ENCODE measurements at regions not wholly inside any gene's neighbourhood (a gene's known extent, or its start where the extent isn't known, plus 50 kb on each side); places are given as distances from the start of the nearest gene placed in this dataset.

DNA sequence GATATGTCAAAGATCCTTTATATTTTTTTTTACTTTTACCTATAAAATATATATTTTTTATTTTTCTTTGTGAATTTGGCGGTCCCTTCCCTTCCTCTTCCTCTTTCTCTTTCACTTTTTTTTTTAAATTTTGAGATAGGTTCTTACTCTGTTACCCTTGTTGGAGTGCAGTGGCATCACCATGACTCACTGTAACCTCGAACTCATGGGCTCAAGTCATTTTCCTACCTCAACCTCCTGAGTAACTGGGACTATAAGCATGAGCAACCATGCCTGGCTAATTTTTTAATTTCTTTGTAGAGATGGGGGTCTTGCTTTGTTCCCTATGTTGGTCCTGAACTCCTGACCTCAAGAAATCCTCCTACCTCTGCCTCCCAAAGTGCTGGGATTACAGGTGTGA lies 258.0 kb upstream of the CLINT1 start:
- H3K4me1 ChIP-seq (ENCODE audit: control insufficient read depth, insufficient read depth, low read length, poor library complexity, severe bottlenecking): no peaks in the 10 kb centered on the region
- no peaks in the 10 kb centered on the region for H3K9me3 ChIP-seq (ENCODE audit: control insufficient read depth in 2 of 2, low read length in 2 of 2)
- Mint-ChIP-seq H3K4me1 (no peaks in the 10 kb centered on the region), H3K27me3 (peaks cover 24% of the 10 kb centered on the region), H3K9me3 (peaks cover 0 to 2% (median 0%) of the 10 kb centered on the region in 7 donors), H3K4me3 (no peak overlapping the region), H3K27ac (no peak overlapping the region), H3K36me3 (no peaks in the 10 kb centered on the region)
- H3K36me3 ChIP-seq (ENCODE audit: control insufficient read depth, insufficient read depth, low read length): no peaks in the 10 kb centered on the region
- ATAC-seq (ENCODE audit: low read depth in 2 of 2) (no peak), DNase-seq (no peak)
- H3K27ac ChIP-seq (ENCODE audit: insufficient read depth, low read length, poor library complexity, severe bottlenecking): no peak overlapping the region
- no peak overlapping the region for H3K4me3 ChIP-seq (ENCODE audit: low read depth, low read length)
- peaks cover 3% of the 10 kb centered on the region for H3K27me3 ChIP-seq (ENCODE audit: control insufficient read depth, insufficient read depth, low read length)

DNA sequence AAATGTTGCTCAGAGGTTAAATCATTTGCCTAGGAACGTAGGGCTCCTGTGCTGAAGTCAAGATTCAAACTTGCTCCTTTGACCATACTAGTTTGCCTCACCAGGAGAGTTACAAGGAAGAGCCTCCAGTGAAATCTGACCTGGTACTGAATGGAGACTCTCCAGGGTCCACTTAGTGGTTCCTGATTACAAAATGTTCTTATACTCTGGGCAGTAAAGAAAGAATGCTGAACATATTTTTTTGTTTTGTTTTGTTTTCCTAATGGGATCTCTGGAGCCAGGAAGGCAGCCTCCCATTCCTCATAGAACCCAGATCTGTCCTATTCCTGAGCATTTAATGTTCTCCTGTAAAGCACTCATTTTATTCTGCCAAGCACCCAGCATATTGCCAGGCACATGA lies 256.5 kb upstream of the CLINT1 start:
- Histone ChIP-seq H3K4me1 (ENCODE audit: control insufficient read depth, insufficient read depth, low read length, poor library complexity, severe bottlenecking) (no peaks in the 10 kb centered on the region), H3K27ac (ENCODE audit: insufficient read depth, low read length, poor library complexity, severe bottlenecking) (no peak overlapping the region), H3K9me3 (ENCODE audit: control insufficient read depth in 2 of 2, low read length in 2 of 2) (no peaks in the 10 kb centered on the region), H3K4me3 (ENCODE audit: low read depth, low read length) (no peak overlapping the region), H3K36me3 (ENCODE audit: control insufficient read depth, insufficient read depth, low read length) (no peaks in the 10 kb centered on the region), H3K27me3 (ENCODE audit: control insufficient read depth, insufficient read depth, low read length) (peaks cover 4% of the 10 kb centered on the region)
- DNase-seq (no peak), ATAC-seq (ENCODE audit: low read depth in 2 of 2) (no peak)
- peaks cover 0 to 2% (median 0%) of the 10 kb centered on the region in 7 donors for H3K9me3 Mint-ChIP-seq
- H3K36me3 Mint-ChIP-seq: no peaks in the 10 kb centered on the region
- no peak overlapping the region for H3K27ac Mint-ChIP-seq
- no peak overlapping the region for H3K4me3 Mint-ChIP-seq
- no peaks in the 10 kb centered on the region for H3K4me1 Mint-ChIP-seq
- H3K27me3 Mint-ChIP-seq: peaks cover 24% of the 10 kb centered on the region

DNA sequence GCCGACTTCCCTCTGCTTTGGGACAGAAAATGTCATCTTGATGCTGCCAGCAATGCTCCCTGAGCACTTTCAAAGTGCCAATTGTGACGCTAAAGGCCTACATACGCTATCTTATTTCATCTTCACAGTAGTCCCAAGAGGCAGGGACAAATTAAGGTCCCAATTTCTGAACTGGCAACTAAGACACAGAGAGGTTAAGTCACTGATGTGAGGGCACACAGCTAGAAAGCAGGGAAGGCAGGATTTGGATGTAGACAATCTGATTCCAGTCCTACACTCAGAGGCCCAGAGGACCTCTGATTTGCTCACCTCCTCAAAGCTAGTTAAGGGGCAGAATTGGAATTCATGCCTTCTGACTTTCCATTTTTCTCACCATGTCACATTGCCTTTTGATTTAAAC lies 249.2 kb upstream of the CLINT1 start:
- H3K27ac Mint-ChIP-seq: no peak overlapping the region
- Histone ChIP-seq H3K9me3 (ENCODE audit: control insufficient read depth in 2 of 2, low read length in 2 of 2) (no peaks in the 10 kb centered on the region), H3K36me3 (ENCODE audit: control insufficient read depth, insufficient read depth, low read length) (no peaks in the 10 kb centered on the region), H3K4me3 (ENCODE audit: low read depth, low read length) (no peak overlapping the region), H3K4me1 (ENCODE audit: control insufficient read depth, insufficient read depth, low read length, poor library complexity, severe bottlenecking) (no peaks in the 10 kb centered on the region), H3K27ac (ENCODE audit: insufficient read depth, low read length, poor library complexity, severe bottlenecking) (no peak overlapping the region), H3K27me3 (ENCODE audit: control insufficient read depth, insufficient read depth, low read length) (peaks cover 2% of the 10 kb centered on the region)
- peaks cover 0 to 1% (median 0%) of the 10 kb centered on the region in 7 donors for H3K9me3 Mint-ChIP-seq
- H3K36me3 Mint-ChIP-seq: no peaks in the 10 kb centered on the region
- no peak for ATAC-seq (ENCODE audit: low read depth in 2 of 2)
- no peaks in the 10 kb centered on the region for H3K4me1 Mint-ChIP-seq
- no peak for DNase-seq
- peaks cover 4% of the 10 kb centered on the region for H3K27me3 Mint-ChIP-seq
- H3K4me3 Mint-ChIP-seq: no peak overlapping the region

DNA sequence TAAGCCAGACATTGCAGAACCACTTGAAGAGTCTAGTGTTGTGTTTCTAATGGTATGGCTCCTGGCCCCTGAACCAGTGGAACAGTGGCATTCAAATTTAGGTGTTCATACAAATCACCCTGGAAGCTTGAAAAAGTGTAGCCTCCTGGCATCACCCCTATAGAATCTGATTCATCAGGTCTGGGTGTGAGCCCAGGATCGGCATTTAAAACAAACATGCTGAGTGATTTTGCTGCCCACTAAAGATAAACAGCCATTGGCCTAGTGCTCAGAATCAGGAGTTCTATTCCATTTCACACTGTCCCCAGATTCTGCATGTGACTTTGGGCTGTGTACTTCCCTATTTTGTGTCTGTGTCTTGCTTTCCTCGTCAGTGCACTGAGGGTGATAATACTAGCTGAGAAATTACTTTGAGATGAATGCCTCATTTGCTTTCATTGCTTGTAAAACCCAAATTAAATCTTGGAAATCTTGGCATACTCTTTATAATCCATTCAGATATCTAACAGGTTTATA lies 241.5 kb upstream of the CLINT1 start:
- no peaks in the 10 kb centered on the region for H3K36me3 ChIP-seq (ENCODE audit: control insufficient read depth, insufficient read depth, low read length)
- DNase-seq (no peak), ATAC-seq (ENCODE audit: low read depth in 2 of 2) (no peak)
- no peak overlapping the region for H3K4me3 ChIP-seq (ENCODE audit: low read depth, low read length)
- H3K27ac ChIP-seq (ENCODE audit: insufficient read depth, low read length, poor library complexity, severe bottlenecking): no peak overlapping the region
- no peaks in the 10 kb centered on the region for H3K36me3 Mint-ChIP-seq
- peaks cover 0 to 4% of the 10 kb centered on the region in 2 experiments for H3K9me3 ChIP-seq (ENCODE audit: control insufficient read depth in 2 of 2, low read length in 2 of 2)
- H3K27ac Mint-ChIP-seq: no peak overlapping the region
- H3K27me3 ChIP-seq (ENCODE audit: control insufficient read depth, insufficient read depth, low read length): peaks cover 2% of the 10 kb centered on the region
- peaks cover 0 to 5% (median 0%) of the 10 kb centered on the region in 7 donors for H3K9me3 Mint-ChIP-seq
- H3K4me1 ChIP-seq (ENCODE audit: control insufficient read depth, insufficient read depth, low read length, poor library complexity, severe bottlenecking): no peaks in the 10 kb centered on the region
- H3K4me1 Mint-ChIP-seq: no peaks in the 10 kb centered on the region
- H3K4me3 Mint-ChIP-seq: no peak overlapping the region
- H3K27me3 Mint-ChIP-seq: no peaks in the 10 kb centered on the region

DNA sequence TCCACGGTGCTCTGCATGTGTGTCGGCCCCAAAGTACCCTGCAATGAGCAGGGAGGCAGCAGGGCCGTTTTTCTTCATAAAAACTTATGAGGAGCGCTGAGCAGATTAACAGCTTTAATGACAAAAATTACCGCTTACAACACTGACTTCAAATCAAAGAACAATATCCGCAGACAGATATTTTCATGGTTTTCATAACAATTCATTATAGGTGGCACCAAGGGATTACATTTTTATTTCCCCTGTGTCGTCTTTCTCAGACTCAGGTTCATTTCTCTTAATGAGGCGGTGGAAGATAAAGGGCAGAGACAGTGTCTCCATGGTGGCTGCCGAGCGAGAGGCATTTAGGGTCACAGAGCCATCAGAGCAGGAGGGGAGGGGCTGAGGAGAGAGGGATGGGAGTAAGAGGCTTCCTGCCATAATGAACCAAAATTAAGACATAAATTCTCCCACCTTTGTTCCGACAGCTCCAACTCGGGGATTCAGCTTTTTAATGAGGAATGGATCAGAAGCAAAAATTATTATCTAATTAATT lies 240.7 kb upstream of the CLINT1 start:
- Mint-ChIP-seq H3K4me1 (no peaks in the 10 kb centered on the region), H3K27ac (no peak overlapping the region), H3K9me3 (peaks cover 0 to 5% (median 0%) of the 10 kb centered on the region in 7 donors), H3K27me3 (no peaks in the 10 kb centered on the region), H3K4me3 (no peak overlapping the region), H3K36me3 (no peaks in the 10 kb centered on the region)
- Histone ChIP-seq H3K4me3 (ENCODE audit: low read depth, low read length) (no peak overlapping the region), H3K27ac (ENCODE audit: insufficient read depth, low read length, poor library complexity, severe bottlenecking) (no peak overlapping the region), H3K36me3 (ENCODE audit: control insufficient read depth, insufficient read depth, low read length) (no peaks in the 10 kb centered on the region), H3K4me1 (ENCODE audit: control insufficient read depth, insufficient read depth, low read length, poor library complexity, severe bottlenecking) (no peaks in the 10 kb centered on the region), H3K9me3 (ENCODE audit: control insufficient read depth in 2 of 2, low read length in 2 of 2) (peaks cover 0 to 4% of the 10 kb centered on the region in 2 experiments), H3K27me3 (ENCODE audit: control insufficient read depth, insufficient read depth, low read length) (peaks cover 4% of the 10 kb centered on the region)
- no peak for ATAC-seq (ENCODE audit: low read depth in 2 of 2)
- no peak for DNase-seq

DNA sequence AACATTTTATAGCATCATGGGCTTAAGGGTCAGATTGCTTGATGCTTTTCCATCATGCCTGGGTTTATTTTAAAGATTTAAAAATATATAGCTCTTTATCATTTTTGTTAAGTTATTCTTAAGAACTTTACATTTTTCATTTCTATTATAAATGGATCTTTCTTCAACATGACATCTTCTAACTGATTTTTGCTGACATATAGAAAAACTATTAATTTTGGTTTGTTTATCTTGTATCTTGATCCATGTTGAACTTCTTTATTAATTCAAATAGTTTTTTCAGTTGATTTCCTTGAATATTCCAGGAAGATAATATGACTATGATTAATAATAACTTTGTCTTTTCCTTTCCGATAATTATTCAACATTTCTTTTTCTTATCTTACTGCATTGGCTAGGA lies 237.9 kb upstream of the CLINT1 start:
- H3K9me3 Mint-ChIP-seq: peaks cover 0 to 6% (median 0%) of the 10 kb centered on the region in 7 donors
- Histone ChIP-seq H3K9me3 (ENCODE audit: control insufficient read depth in 2 of 2, low read length in 2 of 2) (peaks cover 0 to 4% of the 10 kb centered on the region in 2 experiments), H3K4me1 (ENCODE audit: control insufficient read depth, insufficient read depth, low read length, poor library complexity, severe bottlenecking) (no peaks in the 10 kb centered on the region), H3K4me3 (ENCODE audit: low read depth, low read length) (no peak overlapping the region), H3K27me3 (ENCODE audit: control insufficient read depth, insufficient read depth, low read length) (peaks cover 7% of the 10 kb centered on the region), H3K36me3 (ENCODE audit: control insufficient read depth, insufficient read depth, low read length) (no peaks in the 10 kb centered on the region), H3K27ac (ENCODE audit: insufficient read depth, low read length, poor library complexity, severe bottlenecking) (no peak overlapping the region)
- DNase-seq (no peak), ATAC-seq (ENCODE audit: low read depth in 2 of 2) (no peak)
- H3K36me3 Mint-ChIP-seq: no peaks in the 10 kb centered on the region
- H3K4me1 Mint-ChIP-seq: no peaks in the 10 kb centered on the region
- H3K27ac Mint-ChIP-seq: no peak overlapping the region
- no peak overlapping the region for H3K4me3 Mint-ChIP-seq
- H3K27me3 Mint-ChIP-seq: peaks cover 9% of the 10 kb centered on the region

DNA sequence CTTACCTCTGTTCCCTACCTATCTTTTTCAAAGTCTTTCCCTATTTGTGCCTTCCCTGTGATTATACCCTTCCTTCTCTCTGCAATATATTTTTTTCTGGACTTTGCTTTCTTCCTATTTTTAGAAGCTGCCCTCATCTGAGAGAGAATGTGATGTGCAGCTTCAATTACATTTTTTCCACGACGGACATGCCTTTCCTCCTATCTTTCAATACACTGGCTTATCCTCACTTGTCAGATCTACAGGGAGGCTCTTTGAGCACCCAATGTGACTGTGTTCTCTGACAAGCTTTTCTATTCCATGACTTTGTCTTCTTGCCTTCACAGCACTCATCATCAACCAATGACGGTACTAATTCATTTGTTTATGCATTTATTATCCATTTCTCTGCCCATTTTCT lies 227.9 kb upstream of the CLINT1 start:
- Histone ChIP-seq H3K27ac (ENCODE audit: insufficient read depth, low read length, poor library complexity, severe bottlenecking) (no peak overlapping the region), H3K4me1 (ENCODE audit: control insufficient read depth, insufficient read depth, low read length, poor library complexity, severe bottlenecking) (no peaks in the 10 kb centered on the region), H3K36me3 (ENCODE audit: control insufficient read depth, insufficient read depth, low read length) (no peaks in the 10 kb centered on the region), H3K27me3 (ENCODE audit: control insufficient read depth, insufficient read depth, low read length) (peaks cover 5% of the 10 kb centered on the region), H3K9me3 (ENCODE audit: control insufficient read depth in 2 of 2, low read length in 2 of 2) (no peaks in the 10 kb centered on the region), H3K4me3 (ENCODE audit: low read depth, low read length) (no peak overlapping the region)
- H3K36me3 Mint-ChIP-seq: no peaks in the 10 kb centered on the region
- no peak overlapping the region for H3K27ac Mint-ChIP-seq
- no peak overlapping the region for H3K4me3 Mint-ChIP-seq
- peaks cover 10% of the 10 kb centered on the region for H3K27me3 Mint-ChIP-seq
- peaks cover 0 to 1% (median 0%) of the 10 kb centered on the region in 7 donors for H3K9me3 Mint-ChIP-seq
- H3K4me1 Mint-ChIP-seq: no peaks in the 10 kb centered on the region
- DNase-seq: no peak
- no peak for ATAC-seq (ENCODE audit: low read depth in 2 of 2)

DNA sequence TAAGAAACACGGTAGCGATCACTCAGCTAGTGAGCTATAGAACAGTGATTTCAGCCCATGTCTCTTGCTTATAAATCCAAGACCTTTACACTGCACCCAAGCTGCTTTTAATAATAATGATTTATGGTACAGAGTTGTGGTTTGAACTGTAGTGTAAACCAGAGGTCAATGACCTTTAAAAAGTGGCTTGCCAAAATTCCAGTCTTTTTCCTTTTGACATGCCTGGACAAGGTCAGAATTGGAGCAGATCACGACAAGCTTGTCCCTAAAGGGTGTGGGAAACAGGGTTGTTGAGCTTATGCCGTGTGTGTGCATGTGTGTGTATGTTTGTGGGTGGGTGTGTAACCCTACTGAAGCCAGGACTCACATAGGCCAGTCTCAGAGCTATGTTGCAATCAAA lies 225.3 kb upstream of the CLINT1 start:
- Histone ChIP-seq H3K27ac (ENCODE audit: insufficient read depth, low read length, poor library complexity, severe bottlenecking) (no peak overlapping the region), H3K4me3 (ENCODE audit: low read depth, low read length) (no peak overlapping the region), H3K9me3 (ENCODE audit: control insufficient read depth in 2 of 2, low read length in 2 of 2) (no peaks in the 10 kb centered on the region), H3K36me3 (ENCODE audit: control insufficient read depth, insufficient read depth, low read length) (no peaks in the 10 kb centered on the region), H3K4me1 (ENCODE audit: control insufficient read depth, insufficient read depth, low read length, poor library complexity, severe bottlenecking) (no peaks in the 10 kb centered on the region), H3K27me3 (ENCODE audit: control insufficient read depth, insufficient read depth, low read length) (peaks cover 7% of the 10 kb centered on the region)
- Mint-ChIP-seq H3K27me3 (peaks cover 19% of the 10 kb centered on the region), H3K36me3 (no peaks in the 10 kb centered on the region), H3K9me3 (peaks cover 0 to 1% (median 0%) of the 10 kb centered on the region in 7 donors), H3K4me1 (no peaks in the 10 kb centered on the region), H3K4me3 (no peak overlapping the region), H3K27ac (no peak overlapping the region)
- ATAC-seq (ENCODE audit: low read depth in 2 of 2) (no peak), DNase-seq (no peak)

Measured in CD4-positive, CD25-positive, alpha-beta regulatory T cell (primary cell).